ENCODE measurements at regions not wholly inside any gene's neighbourhood (a gene's known extent, or its start where the extent isn't known, plus 50 kb on each side); places are given as distances from the start of the nearest gene placed in this dataset.

DNA sequence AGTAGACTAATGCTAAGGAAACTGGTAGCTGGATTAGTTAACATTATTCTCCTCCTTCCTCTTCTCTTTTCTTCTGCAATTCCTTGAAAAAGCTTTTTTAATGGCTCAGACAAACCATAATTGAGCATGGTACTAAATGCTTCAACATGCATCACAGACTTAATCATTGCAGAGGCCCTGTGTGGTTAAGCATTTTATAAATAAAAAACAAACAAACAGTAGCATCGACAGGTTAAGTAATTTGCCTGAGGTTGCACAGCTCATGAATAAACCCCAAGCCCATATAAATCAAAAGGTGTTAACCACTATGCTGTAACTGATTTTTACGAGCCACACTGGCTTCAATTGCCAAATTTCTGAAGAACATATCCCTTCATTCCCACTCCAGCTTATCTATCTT lies 462.1 kb downstream of the LMO4 start:
- TF ChIP-seq, protein P1, sequence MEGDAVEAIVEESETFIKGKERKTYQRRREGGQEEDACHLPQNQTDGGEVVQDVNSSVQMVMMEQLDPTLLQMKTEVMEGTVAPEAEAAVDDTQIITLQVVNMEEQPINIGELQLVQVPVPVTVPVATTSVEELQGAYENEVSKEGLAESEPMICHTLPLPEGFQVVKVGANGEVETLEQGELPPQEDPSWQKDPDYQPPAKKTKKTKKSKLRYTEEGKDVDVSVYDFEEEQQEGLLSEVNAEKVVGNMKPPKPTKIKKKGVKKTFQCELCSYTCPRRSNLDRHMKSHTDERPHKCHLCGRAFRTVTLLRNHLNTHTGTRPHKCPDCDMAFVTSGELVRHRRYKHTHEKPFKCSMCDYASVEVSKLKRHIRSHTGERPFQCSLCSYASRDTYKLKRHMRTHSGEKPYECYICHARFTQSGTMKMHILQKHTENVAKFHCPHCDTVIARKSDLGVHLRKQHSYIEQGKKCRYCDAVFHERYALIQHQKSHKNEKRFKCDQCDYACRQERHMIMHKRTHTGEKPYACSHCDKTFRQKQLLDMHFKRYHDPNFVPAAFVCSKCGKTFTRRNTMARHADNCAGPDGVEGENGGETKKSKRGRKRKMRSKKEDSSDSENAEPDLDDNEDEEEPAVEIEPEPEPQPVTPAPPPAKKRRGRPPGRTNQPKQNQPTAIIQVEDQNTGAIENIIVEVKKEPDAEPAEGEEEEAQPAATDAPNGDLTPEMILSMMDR (IDR thresholded peaks at IDR 0.05): no peak
- TF ChIP-seq POLR2A (IDR thresholded peaks at IDR 0.05): no peak
